B cell (primary cell): ENCODE measurements at regions not wholly inside any gene's neighbourhood (a gene's known extent, or its start where the extent isn't known, plus 50 kb on each side); places are given as distances from the start of the nearest gene placed in this dataset.

ENCODE experiments used
- ATAC-seq: fragments of 200-7000 bp; cut with Tn5 transposase; one replicate; pipeline ENCODE4 v1.10.0; 2021; ENCODE audit warnings: low read depth, mild to moderate bottlenecking, moderate number of reproducible peaks, moderate library complexity
- CTCF ChIA-PET: fragments of 350-600 bp; sonication (Branson Sonifier 250); formaldehyde crosslinking; loops from one replicate; lab custom pipeline; 2021; ENCODE audit warnings: antibody characterized with exemption, inconsistent platforms; lab: Charles Lee
- POLR2A ChIA-PET: fragments of 350-600 bp; sonication (Branson Sonifier 250); formaldehyde crosslinking; loops from one replicate; lab custom pipeline; 2021; ENCODE audit warnings: antibody characterized with exemption; lab: Charles Lee
- DNase-seq: peaks from one replicate; pipeline ENCODE4 v3.0.0; 2013
- H2AFZ ChIP-seq: 2 replicates; pipeline ENCODE4 v1.6.1; 2012; ENCODE audit warnings: mild to moderate bottlenecking, low read depth, low read length; ENCODE audit not compliant: insufficient read depth, poor library complexity, severe bottlenecking
- H3K27ac ChIP-seq, 2 donors: 1 replicate in 1 of 2; 2 replicates in 1 of 2; pipeline ENCODE4 v1.5.1; 2012 to 2013; ENCODE audit warnings: low read length in 2 of 2, mild to moderate bottlenecking in 2 of 2, moderate library complexity in 1 of 2
- H3K27me3 ChIP-seq, 4 experiments: fragments of 200-600 bp in 1 of 4; sonication (generic) in 1 of 4; replicated peaks in 1 of 4; 1 replicate in 2 of 4; 2 replicates in 2 of 4; pipeline versions ENCODE4 v1.6.1 to v1.7.0; 2013 to 2016; ENCODE audit warnings: low read length in 3 of 4, mild to moderate bottlenecking in 2 of 4, mixed read lengths in 1 of 4, moderate library complexity in 1 of 4; ENCODE audit not compliant: insufficient read depth in 4 of 4, control insufficient read depth in 3 of 4; ENCODE audit errors: control extremely low read depth in 1 of 4
- H3K36me3 ChIP-seq, 2 experiments: replicated peaks in 1 of 2; 1 replicate in 1 of 2; 2 replicates in 1 of 2; pipeline versions ENCODE4 v1.6.1 to v1.7.1; 2013; ENCODE audit warnings: low read length in 1 of 2; ENCODE audit not compliant: insufficient read depth in 2 of 2, control insufficient read depth in 1 of 2; ENCODE audit errors: control extremely low read depth in 1 of 2, extremely low read depth in 1 of 2
- H3K4me1 ChIP-seq, 2 donors: fragments of 200-600 bp in 1 of 2; sonication (generic) in 1 of 2; 1 replicate in 1 of 2; 2 replicates in 1 of 2; pipeline versions ENCODE4 v1.5.1 to v1.6.1; 2013 to 2017; ENCODE audit warnings: low read length in 2 of 2; ENCODE audit not compliant: control insufficient read depth in 2 of 2, insufficient read depth in 2 of 2
- H3K4me2 ChIP-seq: replicated peaks from 2 replicates; pipeline ENCODE3; 2012; ENCODE audit warnings: mild to moderate bottlenecking, low read depth, low read length; ENCODE audit not compliant: poor library complexity, severe bottlenecking
- H3K4me3 ChIP-seq, 5 experiments: fragments of 200-600 bp in 1 of 5; sonication (generic) in 1 of 5; 1 replicate in 3 of 5; 2 replicates in 2 of 5; pipeline versions ENCODE4 v1.5.1 to v1.7.0; 2011 to 2016; ENCODE audit warnings: low read length in 4 of 5, mild to moderate bottlenecking in 4 of 5, low read depth in 2 of 5, control low read depth in 1 of 5, moderate library complexity in 1 of 5; ENCODE audit not compliant: insufficient read depth in 1 of 5; ENCODE audit errors: control extremely low read depth in 1 of 5, extremely low read depth in 1 of 5
- H3K79me2 ChIP-seq: fragments of 200-600 bp; sonication (generic); one replicate; pipeline ENCODE4 v1.6.0; 2016; ENCODE audit warnings: low read length; ENCODE audit not compliant: control insufficient read depth, insufficient read depth
- H3K9ac ChIP-seq: fragments of 200-600 bp; sonication (generic); 2 replicates; pipeline ENCODE4 v1.6.1; 2017; ENCODE audit warnings: mild to moderate bottlenecking, low read length, moderate library complexity
- H3K9me3 ChIP-seq, 3 donors: one replicate each; pipeline versions ENCODE4 v1.6.1 to v1.7.1; 2013; ENCODE audit warnings: low read length in 2 of 3; ENCODE audit not compliant: control insufficient read depth in 2 of 3, insufficient read depth in 1 of 3; ENCODE audit errors: control extremely low read depth in 1 of 3
- H4K20me1 ChIP-seq: 2 replicates; pipeline ENCODE4 v1.6.0; 2012; ENCODE audit warnings: mild to moderate bottlenecking, low read length; ENCODE audit not compliant: insufficient read depth, control insufficient read depth, poor library complexity, severe bottlenecking
- H3K27ac Mint-ChIP-seq: one replicate; pipeline ENCODE4 v1.8.0; 2021; ENCODE audit warnings: mixed read lengths
- H3K27me3 Mint-ChIP-seq: one replicate; pipeline ENCODE4 v1.8.0; 2021; ENCODE audit warnings: mixed read lengths
- H3K4me1 Mint-ChIP-seq: one replicate; pipeline ENCODE4 v1.8.0; 2021; ENCODE audit warnings: mixed read lengths
- H3K4me3 Mint-ChIP-seq: one replicate; pipeline ENCODE4 v1.8.0; 2021; ENCODE audit warnings: mixed read lengths
- H3K9me3 Mint-ChIP-seq: one replicate; pipeline ENCODE4 v1.8.0; 2022; ENCODE audit warnings: mixed read lengths; ENCODE audit not compliant: insufficient read depth
- CTCF ChIP-seq: fragments of 200-600 bp; IDR thresholded peaks from one replicate; pipeline ENCODE4 v1.8.0; 2022; ENCODE audit warnings: antibody characterized with exemption, mild to moderate bottlenecking
- EZH2 ChIP-seq: IDR thresholded peaks from 2 replicates; pipeline ENCODE4 v1.6.1; 2012; ENCODE audit warnings: borderline replicate concordance, low read depth, mild to moderate bottlenecking, moderate library complexity, low read length; ENCODE audit not compliant: insufficient read depth, poor library complexity, severe bottlenecking
- WGBS: methylation state at CpG from one replicate; pipeline ENCODE4 v1.1.5; 2013; ENCODE audit warnings: missing lambda C conversion rate; ENCODE audit not compliant: insufficient coverage; 5-methylcytosine and 5-hydroxymethylcytosine counted together
- intact Hi-C: fragments of 100-400 bp; cut with micrococcal nuclease; formaldehyde crosslinking; loops from one replicate; pipeline ENCODE4 v1.10.0; 2022

DNA sequence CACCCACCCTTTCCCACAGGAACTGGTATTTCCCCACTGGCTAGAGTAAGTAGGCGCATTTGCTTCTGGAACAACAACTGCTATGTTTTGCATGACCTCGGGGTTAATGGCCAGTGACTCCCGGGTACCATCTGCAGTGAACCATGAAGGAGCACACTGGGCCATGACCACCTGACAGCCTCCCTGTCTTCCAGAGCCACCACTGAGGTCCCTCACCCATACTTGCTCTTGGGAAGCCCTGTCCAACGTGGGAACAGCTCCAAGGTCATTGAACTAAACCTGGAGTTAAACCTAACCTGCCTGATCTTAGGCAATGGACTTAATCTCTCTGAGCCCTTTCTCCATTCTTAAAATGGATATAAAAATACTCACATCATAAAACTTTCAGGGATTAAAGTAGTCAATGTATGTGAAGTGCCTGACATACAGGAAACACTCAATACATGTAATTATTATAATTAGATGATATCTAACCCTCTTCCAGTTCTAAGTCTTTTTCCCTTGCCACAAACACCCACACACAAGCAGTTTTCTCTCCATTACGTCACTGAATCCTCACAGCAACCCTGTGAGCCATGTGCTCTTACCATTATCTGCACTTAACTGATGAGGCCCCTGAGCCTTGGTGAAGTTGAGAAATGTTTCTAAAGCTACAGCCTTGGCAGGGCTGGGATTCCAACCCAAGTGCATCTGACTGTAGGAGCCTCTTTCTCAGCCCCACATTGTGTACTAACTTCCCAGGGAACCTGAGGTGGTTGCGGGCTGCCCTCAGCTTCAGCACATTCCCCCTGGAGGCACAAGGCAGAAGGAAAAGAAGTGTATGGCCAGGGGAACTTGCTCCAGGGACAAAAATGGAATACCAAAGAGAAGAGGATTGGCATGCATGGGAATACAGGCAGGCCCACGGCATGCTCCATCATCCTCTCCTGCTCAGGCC, 74.5 kb upstream of the NCAM1 start:
- Histone ChIP-seq H3K27ac (no peak overlapping the region), H3K79me2 (no peaks in the 10 kb centered on the region), H3K9me3 (no peaks in the 10 kb centered on the region), H3K9ac (no peak overlapping the region), H3K36me3 (no peaks in the 10 kb centered on the region), H3K27me3 (no peaks in the 10 kb centered on the region), H3K4me3 (no peak overlapping the region), H3K4me2 (no peak overlapping the region), H4K20me1 (no peaks in the 10 kb centered on the region), H3K4me1 (no peaks in the 10 kb centered on the region), H2AFZ (no peak overlapping the region)
- 88% methylated on average over 4 of the region's 7 CpGs for WGBS
- no peaks in the 10 kb centered on the region for H3K9me3 Mint-ChIP-seq
- peaks cover 4% of the 10 kb centered on the region for H3K27me3 Mint-ChIP-seq
- intact Hi-C loops, result no loop called here
- no peak overlapping the region for H3K4me3 Mint-ChIP-seq
- DNase-seq (no peak), ATAC-seq (no peak)
- ChIA-PET CTCF (no interaction called here), POLR2A (no interaction called here)
- H3K4me1 Mint-ChIP-seq, result no peaks in the 10 kb centered on the region
- TF ChIP-seq EZH2, result no peak
- H3K27ac Mint-ChIP-seq, result no peak overlapping the region

DNA sequence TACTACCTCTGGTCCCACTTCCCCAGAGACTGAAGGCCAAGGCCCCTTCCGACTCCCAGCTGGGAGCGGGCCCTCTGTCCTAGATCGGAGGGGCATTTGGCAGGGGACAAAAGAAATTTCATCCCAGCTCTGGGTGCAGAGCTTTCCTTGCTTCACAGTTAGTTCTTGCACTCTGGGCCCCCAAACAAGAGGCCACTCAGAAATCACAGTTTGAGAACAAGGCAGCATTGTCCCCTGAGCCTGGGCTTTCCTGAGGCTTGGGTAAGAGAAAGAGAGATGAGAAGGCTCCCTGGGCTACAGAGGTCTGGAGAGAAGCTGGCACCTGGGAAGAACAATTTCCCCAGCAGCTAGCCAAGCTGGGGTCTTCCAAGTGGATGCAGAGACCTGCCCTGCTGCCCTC, 71.8 kb upstream of the NCAM1 start:
- Mint-ChIP-seq H3K4me1 (no peaks in the 10 kb centered on the region), H3K9me3 (peaks cover 2% of the 10 kb centered on the region), H3K4me3 (no peak overlapping the region), H3K27me3 (peaks cover 12% of the 10 kb centered on the region), H3K27ac (no peak overlapping the region)
- Histone ChIP-seq H3K27ac (no peak overlapping the region), H3K27me3 (no peaks in the 10 kb centered on the region), H3K79me2 (no peaks in the 10 kb centered on the region), H4K20me1 (no peaks in the 10 kb centered on the region), H3K9ac (no peak overlapping the region), H3K4me3 (no peak overlapping the region), H3K4me1 (no peaks in the 10 kb centered on the region), H2AFZ (no peak overlapping the region), H3K9me3 (no peaks in the 10 kb centered on the region), H3K36me3 (no peaks in the 10 kb centered on the region), H3K4me2 (no peak overlapping the region)
- no peak for ATAC-seq
- CTCF ChIA-PET, result no interaction called here
- DNase-seq, result no peak
- POLR2A ChIA-PET, result no interaction called here
- intact Hi-C loops, result no loop called here
- 95% methylated on average over 3 of the region's 3 CpGs for WGBS
- TF ChIP-seq CTCF (no peak), EZH2 (no peak)
